ENCODE measurements at regions not wholly inside any gene's neighbourhood (a gene's known extent, or its start where the extent isn't known, plus 50 kb on each side); places are given as distances from the start of the nearest gene placed in this dataset.

GRCh38 chr16:86411897-86412296 lies 98.4 kb upstream of the FOXF1 start:
- H3K36me3 ChIP-seq (ENCODE audit: insufficient read depth, low read length): no peaks in the 10 kb centered on the region
- no peaks in the 10 kb centered on the region for H4K20me1 ChIP-seq (ENCODE audit: insufficient read depth, low read depth, low read length)
- no peaks in the 10 kb centered on the region for H3K79me2 ChIP-seq (ENCODE audit: low read length)
- H3K27me3 ChIP-seq (ENCODE audit: low read length): no peaks in the 10 kb centered on the region
- H3K27ac ChIP-seq (ENCODE audit: low read length): no peak overlapping the region
- no peaks in the 10 kb centered on the region for H3K4me1 ChIP-seq (ENCODE audit: low read length)
- no peak for DNase-seq
- no peaks in the 10 kb centered on the region for H3K9me3 ChIP-seq (ENCODE audit: low read length)
- no peak overlapping the region for H3K4me3 ChIP-seq (ENCODE audit: low read length)
- H3K9ac ChIP-seq (ENCODE audit: low read length): no peak overlapping the region
- no peak overlapping the region for H3K4me2 ChIP-seq (ENCODE audit: low read depth, low read length, poor library complexity, severe bottlenecking)
- no peak overlapping the region for H2AFZ ChIP-seq (ENCODE audit: low read length)
- no peaks in the 10 kb centered on the region for H3K9me2 ChIP-seq (replicated peaks; ENCODE audit: insufficient read depth, low read length)

GRCh38 chr16:86414991-86415740 lies 95.2 kb upstream of the FOXF1 start:
- H3K79me2 ChIP-seq (ENCODE audit: low read length): no peaks in the 10 kb centered on the region
- no peaks in the 10 kb centered on the region for H3K27me3 ChIP-seq (ENCODE audit: low read length)
- no peaks in the 10 kb centered on the region for H3K9me2 ChIP-seq (replicated peaks; ENCODE audit: insufficient read depth, low read length)
- no peak overlapping the region for H3K9ac ChIP-seq (ENCODE audit: low read length)
- no peak overlapping the region for H2AFZ ChIP-seq (ENCODE audit: low read length)
- H3K4me3 ChIP-seq (ENCODE audit: low read length): no peak overlapping the region
- peak; percentile 9 for DNase-seq
- H3K27ac ChIP-seq (ENCODE audit: low read length): no peak overlapping the region
- H4K20me1 ChIP-seq (ENCODE audit: insufficient read depth, low read depth, low read length): no peaks in the 10 kb centered on the region
- no peaks in the 10 kb centered on the region for H3K9me3 ChIP-seq (ENCODE audit: low read length)
- no peak overlapping the region for H3K4me2 ChIP-seq (ENCODE audit: low read depth, low read length, poor library complexity, severe bottlenecking)
- no peaks in the 10 kb centered on the region for H3K4me1 ChIP-seq (ENCODE audit: low read length)
- H3K36me3 ChIP-seq (ENCODE audit: insufficient read depth, low read length): no peaks in the 10 kb centered on the region

- Histone ChIP-seq H3K9me2 (replicated peaks; ENCODE audit: insufficient read depth, low read length) (no peaks in the 10 kb centered on the region), H3K9ac (ENCODE audit: low read length) (no peak overlapping the region), H3K36me3 (ENCODE audit: insufficient read depth, low read length) (no peaks in the 10 kb centered on the region), H3K79me2 (ENCODE audit: low read length) (no peaks in the 10 kb centered on the region), H3K27ac (ENCODE audit: low read length) (no peak overlapping the region), H3K4me3 (ENCODE audit: low read length) (no peak overlapping the region), H3K4me1 (ENCODE audit: low read length) (no peaks in the 10 kb centered on the region), H4K20me1 (ENCODE audit: insufficient read depth, low read depth, low read length) (no peaks in the 10 kb centered on the region), H3K27me3 (ENCODE audit: low read length) (no peaks in the 10 kb centered on the region), H3K9me3 (ENCODE audit: low read length) (peaks cover 7% of the 10 kb centered on the region; the same call in 1 of the 2 replicates), H3K4me2 (ENCODE audit: low read depth, low read length, poor library complexity, severe bottlenecking) (no peak overlapping the region), H2AFZ (ENCODE audit: low read length) (no peak overlapping the region)
- no peak for DNase-seq
Measured at GRCh38 chr16:86418981-86419380, 91.3 kb upstream of the FOXF1 start.

GRCh38 chr16:86419518-86419917 lies 90.8 kb upstream of the FOXF1 start:
- Histone ChIP-seq H3K9ac (ENCODE audit: low read length) (no peak overlapping the region), H3K27me3 (ENCODE audit: low read length) (no peaks in the 10 kb centered on the region), H2AFZ (ENCODE audit: low read length) (no peak overlapping the region), H3K9me2 (replicated peaks; ENCODE audit: insufficient read depth, low read length) (no peaks in the 10 kb centered on the region), H4K20me1 (ENCODE audit: insufficient read depth, low read depth, low read length) (no peaks in the 10 kb centered on the region), H3K4me1 (ENCODE audit: low read length) (no peaks in the 10 kb centered on the region), H3K4me3 (ENCODE audit: low read length) (no peak overlapping the region), H3K4me2 (ENCODE audit: low read depth, low read length, poor library complexity, severe bottlenecking) (no peak overlapping the region), H3K79me2 (ENCODE audit: low read length) (no peaks in the 10 kb centered on the region), H3K27ac (ENCODE audit: low read length) (no peak overlapping the region), H3K36me3 (ENCODE audit: insufficient read depth, low read length) (no peaks in the 10 kb centered on the region), H3K9me3 (ENCODE audit: low read length) (peaks cover 7% of the 10 kb centered on the region; the same call in 1 of the 2 replicates)
- DNase-seq: no peak

- Histone ChIP-seq H3K79me2 (ENCODE audit: low read length) (no peaks in the 10 kb centered on the region), H4K20me1 (ENCODE audit: insufficient read depth, low read depth, low read length) (no peaks in the 10 kb centered on the region), H3K9ac (ENCODE audit: low read length) (no peak overlapping the region), H3K4me1 (ENCODE audit: low read length) (no peaks in the 10 kb centered on the region), H3K4me3 (ENCODE audit: low read length) (no peak overlapping the region), H3K27me3 (ENCODE audit: low read length) (no peaks in the 10 kb centered on the region), H3K27ac (ENCODE audit: low read length) (no peak overlapping the region), H3K9me2 (replicated peaks; ENCODE audit: insufficient read depth, low read length) (no peaks in the 10 kb centered on the region), H3K9me3 (ENCODE audit: low read length) (peaks cover 7% of the 10 kb centered on the region; the same call in 1 of the 2 replicates), H2AFZ (ENCODE audit: low read length) (no peak overlapping the region), H3K4me2 (ENCODE audit: low read depth, low read length, poor library complexity, severe bottlenecking) (no peak overlapping the region), H3K36me3 (ENCODE audit: insufficient read depth, low read length) (no peaks in the 10 kb centered on the region)
- no peak for DNase-seq
Measured at GRCh38 chr16:86421995-86422394, 88.3 kb upstream of the FOXF1 start.

GRCh38 chr16:86424398-86424797 lies 85.9 kb upstream of the FOXF1 start:
- Histone ChIP-seq H3K27ac (ENCODE audit: low read length) (no peak overlapping the region), H3K4me2 (ENCODE audit: low read depth, low read length, poor library complexity, severe bottlenecking) (no peak overlapping the region), H4K20me1 (ENCODE audit: insufficient read depth, low read depth, low read length) (no peaks in the 10 kb centered on the region), H2AFZ (ENCODE audit: low read length) (no peak overlapping the region), H3K27me3 (ENCODE audit: low read length) (0 out of 2 replicates have a peak, but pooled peaks cover 3% of the 10 kb centered on the region), H3K36me3 (ENCODE audit: insufficient read depth, low read length) (no peaks in the 10 kb centered on the region), H3K9me2 (replicated peaks; ENCODE audit: insufficient read depth, low read length) (no peaks in the 10 kb centered on the region), H3K9me3 (ENCODE audit: low read length) (peaks cover 7% of the 10 kb centered on the region; the same call in 1 of the 2 replicates), H3K4me3 (ENCODE audit: low read length) (no peak overlapping the region), H3K79me2 (ENCODE audit: low read length) (no peaks in the 10 kb centered on the region), H3K9ac (ENCODE audit: low read length) (no peak overlapping the region), H3K4me1 (ENCODE audit: low read length) (no peaks in the 10 kb centered on the region)
- DNase-seq: no peak

GRCh38 chr16:86424985-86425384 lies 85.3 kb upstream of the FOXF1 start:
- no peaks in the 10 kb centered on the region for H4K20me1 ChIP-seq (ENCODE audit: insufficient read depth, low read depth, low read length)
- H3K27me3 ChIP-seq (ENCODE audit: low read length): 0 out of 2 replicates have a peak, but pooled peaks cover 3% of the 10 kb centered on the region
- no peak overlapping the region for H3K27ac ChIP-seq (ENCODE audit: low read length)
- peaks cover 7% of the 10 kb centered on the region; the same call in 1 of the 2 replicates for H3K9me3 ChIP-seq (ENCODE audit: low read length)
- no peak for DNase-seq
- H3K4me3 ChIP-seq (ENCODE audit: low read length): no peak overlapping the region
- H3K79me2 ChIP-seq (ENCODE audit: low read length): no peaks in the 10 kb centered on the region
- H2AFZ ChIP-seq (ENCODE audit: low read length): no peak overlapping the region
- no peak overlapping the region for H3K9ac ChIP-seq (ENCODE audit: low read length)
- H3K4me1 ChIP-seq (ENCODE audit: low read length): no peaks in the 10 kb centered on the region
- H3K36me3 ChIP-seq (ENCODE audit: insufficient read depth, low read length): no peaks in the 10 kb centered on the region
- H3K4me2 ChIP-seq (ENCODE audit: low read depth, low read length, poor library complexity, severe bottlenecking): no peak overlapping the region
- H3K9me2 ChIP-seq (replicated peaks; ENCODE audit: insufficient read depth, low read length): no peaks in the 10 kb centered on the region

GRCh38 chr16:86426063-86426642 lies 84.2 kb upstream of the FOXF1 start:
- Histone ChIP-seq H3K9me3 (ENCODE audit: low read length) (peaks cover 5% of the 10 kb centered on the region; the same call in 1 of the 2 replicates), H3K27me3 (ENCODE audit: low read length) (0 out of 2 replicates have a peak, but pooled peaks cover 3% of the 10 kb centered on the region), H3K4me1 (ENCODE audit: low read length) (no peaks in the 10 kb centered on the region), H3K4me2 (ENCODE audit: low read depth, low read length, poor library complexity, severe bottlenecking) (no peak overlapping the region), H4K20me1 (ENCODE audit: insufficient read depth, low read depth, low read length) (no peaks in the 10 kb centered on the region), H3K9ac (ENCODE audit: low read length) (no peak overlapping the region), H3K4me3 (ENCODE audit: low read length) (no peak overlapping the region), H3K79me2 (ENCODE audit: low read length) (no peaks in the 10 kb centered on the region), H3K36me3 (ENCODE audit: insufficient read depth, low read length) (no peaks in the 10 kb centered on the region), H2AFZ (ENCODE audit: low read length) (no peak overlapping the region), H3K9me2 (replicated peaks; ENCODE audit: insufficient read depth, low read length) (no peaks in the 10 kb centered on the region), H3K27ac (ENCODE audit: low read length) (no peak overlapping the region)
- no peak for DNase-seq
